Tibial nerve (tissue), 4 donors: ENCODE measurements at regions not wholly inside any gene's neighbourhood (a gene's known extent, or its start where the extent isn't known, plus 50 kb on each side); places are given as distances from the start of the nearest gene placed in this dataset.

Experiments used
- DNase-seq, 2 donors: peaks; one replicate each; pipeline ENCODE4 v3.0.0-alpha.2; 2019; ENCODE audit warnings: low spot score in 2 of 2
- H3K27ac ChIP-seq, 4 donors: fragments of 200-600 bp; sonication (generic) in 3 of 4; one replicate each; pipeline ENCODE4 v1.5.1; 2017 to 2019; ENCODE audit warnings: mild to moderate bottlenecking in 1 of 4
- H3K27me3 ChIP-seq, 2 donors: fragments of 200-600 bp; sonication (generic) in 1 of 2; one replicate each; pipeline versions ENCODE4 v1.5.1 to v1.6.0; 2017 to 2019
- H3K36me3 ChIP-seq, 3 donors: fragments of 200-600 bp; sonication (generic); one replicate each; pipeline ENCODE4 v1.5.1; 2018 to 2019
- H3K4me1 ChIP-seq, 4 donors: fragments of 200-600 bp; sonication (generic) in 3 of 4; one replicate each; pipeline ENCODE4 v1.5.1; 2017 to 2019
- H3K4me3 ChIP-seq, 4 donors: fragments of 200-600 bp; sonication (generic) in 3 of 4; one replicate each; pipeline ENCODE4 v1.5.1; 2017 to 2019; ENCODE audit warnings: mild to moderate bottlenecking in 1 of 4, moderate library complexity in 1 of 4
- H3K9me3 ChIP-seq, 4 donors: fragments of 200-600 bp; sonication (generic) in 3 of 4; one replicate each; pipeline ENCODE4 v1.5.1; 2017 to 2019
- EP300 ChIP-seq, 2 donors: sonication (generic); formaldehyde crosslinking; IDR thresholded peaks; one replicate each; pipeline ENCODE4 v1.6.1; 2017; ENCODE audit warnings: antibody characterized with exemption in 2 of 2, mild to moderate bottlenecking in 1 of 2
- POLR2A ChIP-seq, 2 donors: fragments of 450-650 bp; IDR thresholded peaks; one replicate each; pipeline ENCODE4 v1.6.1; 2017; ENCODE audit warnings: antibody characterized with exemption in 2 of 2, mild to moderate bottlenecking in 2 of 2, moderate library complexity in 2 of 2
- WGBS, 2 donors: methylation state at CpG; one replicate each; pipeline ENCODE4 v1.1.5; 2018; 5-methylcytosine and 5-hydroxymethylcytosine counted together
- TF ChIP-seq, protein P1 (sequence below), 5 experiments: fragments of 200-600 bp in 3 of 5; fragments of 450-650 bp in 2 of 5; sonication (generic) in 3 of 5; IDR thresholded peaks; one replicate each; pipeline ENCODE4 v1.5.1; 2016 to 2019; ENCODE audit warnings: antibody characterized with exemption in 5 of 5, mild to moderate bottlenecking in 3 of 5, moderate library complexity in 2 of 5

DNA sequence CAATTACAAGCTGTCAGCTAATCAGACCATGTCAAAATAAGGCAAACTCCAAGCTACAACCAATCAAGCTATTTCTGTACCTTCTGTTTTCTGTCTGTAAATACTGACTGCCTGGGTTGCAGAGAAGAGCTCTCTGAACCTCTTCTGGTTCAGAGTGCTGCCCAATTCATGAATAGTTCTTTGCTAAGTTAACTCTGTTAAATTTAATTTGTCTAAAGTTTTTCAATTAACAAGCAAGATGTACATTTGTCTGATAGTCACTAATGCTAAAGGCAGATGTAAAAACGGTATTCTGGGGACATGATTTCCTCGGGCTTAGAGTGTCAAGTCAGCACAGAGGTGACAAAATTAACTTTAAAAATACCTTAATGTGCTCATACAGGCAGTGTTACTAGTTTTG is 408.3 kb upstream of the CLINT1 start:
- WGBS, 2 donors, result 89 to 91% methylated on average over 2 of the region's 2 CpGs
- DNase-seq, result no peak
- H3K9me3 ChIP-seq, result peaks cover 0 to 14% (median 0%) of the 10 kb centered on the region in 4 donors
- H3K36me3 ChIP-seq, result no peaks in the 10 kb centered on the region
- no peaks in the 10 kb centered on the region for H3K4me1 ChIP-seq
- H3K27ac ChIP-seq, result no peak overlapping the region
- TF ChIP-seq, protein P1, sequence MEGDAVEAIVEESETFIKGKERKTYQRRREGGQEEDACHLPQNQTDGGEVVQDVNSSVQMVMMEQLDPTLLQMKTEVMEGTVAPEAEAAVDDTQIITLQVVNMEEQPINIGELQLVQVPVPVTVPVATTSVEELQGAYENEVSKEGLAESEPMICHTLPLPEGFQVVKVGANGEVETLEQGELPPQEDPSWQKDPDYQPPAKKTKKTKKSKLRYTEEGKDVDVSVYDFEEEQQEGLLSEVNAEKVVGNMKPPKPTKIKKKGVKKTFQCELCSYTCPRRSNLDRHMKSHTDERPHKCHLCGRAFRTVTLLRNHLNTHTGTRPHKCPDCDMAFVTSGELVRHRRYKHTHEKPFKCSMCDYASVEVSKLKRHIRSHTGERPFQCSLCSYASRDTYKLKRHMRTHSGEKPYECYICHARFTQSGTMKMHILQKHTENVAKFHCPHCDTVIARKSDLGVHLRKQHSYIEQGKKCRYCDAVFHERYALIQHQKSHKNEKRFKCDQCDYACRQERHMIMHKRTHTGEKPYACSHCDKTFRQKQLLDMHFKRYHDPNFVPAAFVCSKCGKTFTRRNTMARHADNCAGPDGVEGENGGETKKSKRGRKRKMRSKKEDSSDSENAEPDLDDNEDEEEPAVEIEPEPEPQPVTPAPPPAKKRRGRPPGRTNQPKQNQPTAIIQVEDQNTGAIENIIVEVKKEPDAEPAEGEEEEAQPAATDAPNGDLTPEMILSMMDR (IDR thresholded peaks at IDR 0.05), result no peak
- TF ChIP-seq POLR2A (IDR thresholded peaks at IDR 0.05) (no peak), EP300 (IDR thresholded peaks at IDR 0.05) (no peak)
- H3K4me3 ChIP-seq, result no peak overlapping the region
- no peaks in the 10 kb centered on the region for H3K27me3 ChIP-seq

- Histone ChIP-seq H3K4me3 (no peak overlapping the region), H3K36me3 (no peaks in the 10 kb centered on the region), H3K4me1 (no peaks in the 10 kb centered on the region), H3K27ac (no peak overlapping the region), H3K9me3 (peaks cover 0 to 14% (median 0%) of the 10 kb centered on the region in 4 donors), H3K27me3 (no peaks in the 10 kb centered on the region)
- TF ChIP-seq POLR2A (IDR thresholded peaks at IDR 0.05), result no peak
- TF ChIP-seq EP300 (IDR thresholded peaks at IDR 0.05), result no peak
- TF ChIP-seq, protein P1 (IDR thresholded peaks at IDR 0.05), result no peak
- 57 to 65% methylated on average over 4 of the region's 4 CpGs for WGBS, 2 donors
- no peak for DNase-seq
These were observed 407.2 kb upstream of the CLINT1 start for GRCh38 chr5:158265931-158266700.

- Histone ChIP-seq H3K27ac (no peak overlapping the region), H3K4me1 (no peaks in the 10 kb centered on the region), H3K27me3 (no peaks in the 10 kb centered on the region), H3K36me3 (no peaks in the 10 kb centered on the region), H3K4me3 (no peak overlapping the region), H3K9me3 (peaks cover 0 to 14% (median 0%) of the 10 kb centered on the region in 4 donors)
- TF ChIP-seq POLR2A (IDR thresholded peaks at IDR 0.05) (no peak), EP300 (IDR thresholded peaks at IDR 0.05) (no peak)
- TF ChIP-seq, protein P1 (IDR thresholded peaks at IDR 0.05), result no peak
- DNase-seq, result no peak
These were observed 406.4 kb upstream of the CLINT1 start for GRCh38 chr5:158265346-158265745.

- no peaks in the 10 kb centered on the region for H3K4me1 ChIP-seq
- WGBS, 2 donors, result 94 to 96% methylated on average over 2 of the region's 2 CpGs
- no peak overlapping the region for H3K4me3 ChIP-seq
- DNase-seq, result no peak
- H3K9me3 ChIP-seq, result peaks cover 0 to 14% (median 0%) of the 10 kb centered on the region in 4 donors
- TF ChIP-seq EP300 (IDR thresholded peaks at IDR 0.05) (no peak), POLR2A (IDR thresholded peaks at IDR 0.05) (no peak)
- TF ChIP-seq, protein P1 (IDR thresholded peaks at IDR 0.05), result no peak
- no peaks in the 10 kb centered on the region for H3K36me3 ChIP-seq
- H3K27me3 ChIP-seq, result no peaks in the 10 kb centered on the region
- no peak overlapping the region for H3K27ac ChIP-seq
These were observed 405.3 kb upstream of the CLINT1 start for GRCh38 chr5:158264264-158264663.

GRCh38 chr5:158261674-158262367 is 402.9 kb upstream of the CLINT1 start:
- Histone ChIP-seq H3K9me3 (no peaks in the 10 kb centered on the region), H3K27ac (no peak overlapping the region), H3K4me3 (no peak overlapping the region), H3K4me1 (no peaks in the 10 kb centered on the region), H3K36me3 (no peaks in the 10 kb centered on the region), H3K27me3 (no peaks in the 10 kb centered on the region)
- TF ChIP-seq POLR2A (IDR thresholded peaks at IDR 0.05) (no peak), EP300 (IDR thresholded peaks at IDR 0.05) (no peak)
- TF ChIP-seq, protein P1 (IDR thresholded peaks at IDR 0.05), result no peak
- 75 to 78% methylated on average over 3 of the region's 3 CpGs for WGBS, 2 donors
- no peak for DNase-seq
